NCI-H2107 treated with DMSO at 0.1 percent for 48 hours (cell line): ENCODE measurements at regions not wholly inside any gene's neighbourhood (a gene's known extent, or its start where the extent isn't known, plus 50 kb on each side); places are given as distances from the start of the nearest gene placed in this dataset.
"Not testable (repeated sequence)": the region's sequence is repeated elsewhere in the genome, so short reads cannot be mapped to it uniquely, and the experiment has no call there.

Experiments
- DNase-seq: peaks from one replicate; lab custom pipeline; 2025; ENCODE audit not compliant: unreplicated experiment; lab: John Stamatoyannopoulos, UW

GRCh38 chr3:26058901-26059321, 269.0 kb downstream of the OXSM start:
- DNase-seq, result no peak

DNA sequence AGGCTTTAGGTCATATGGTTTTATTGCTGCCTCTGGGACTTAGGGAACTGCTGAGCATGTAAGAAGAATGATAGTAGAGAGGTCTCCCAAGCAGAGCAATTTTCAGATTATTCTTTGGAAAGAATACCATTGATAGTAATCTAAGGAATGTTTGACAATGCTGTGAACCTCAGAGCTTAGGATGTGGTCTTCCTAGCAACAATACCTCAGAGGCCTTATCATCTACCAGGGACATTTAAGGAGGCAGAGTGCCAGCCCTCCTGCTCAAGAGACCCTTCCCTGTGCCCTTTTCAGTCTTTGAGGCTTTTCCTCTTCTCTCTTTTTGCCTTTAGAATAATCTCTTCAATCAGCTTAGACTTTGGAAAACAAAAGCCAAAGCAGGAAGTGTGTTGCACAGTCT, 272.1 kb downstream of the OXSM start:
- DNase-seq, result no peak

DNA sequence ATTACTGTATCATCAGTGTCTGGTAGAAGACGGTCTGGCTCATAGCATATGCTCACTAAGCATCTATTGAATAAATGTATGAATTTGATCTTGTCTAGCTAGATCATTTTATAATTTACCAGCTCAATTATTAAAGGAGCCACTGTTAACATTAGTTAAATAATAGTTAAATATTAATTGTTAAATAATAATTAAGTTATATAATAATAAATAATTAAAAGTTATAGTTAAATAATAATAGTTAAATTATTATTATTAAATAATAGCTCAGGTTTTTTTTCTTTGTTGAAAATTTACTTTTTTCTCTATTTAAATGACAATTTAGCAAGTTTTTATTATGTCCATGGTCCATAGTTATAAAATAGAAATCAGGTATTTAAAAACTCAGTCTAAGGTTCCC, 274.4 kb downstream of the OXSM start:
- no peak for DNase-seq

GRCh38 chr3:26068890-26069289, 279.0 kb downstream of the OXSM start:
- DNase-seq, result no peak

GRCh38 chr3:26070854-26071253, 281.0 kb downstream of the OXSM start:
- DNase-seq, result no peak

DNA sequence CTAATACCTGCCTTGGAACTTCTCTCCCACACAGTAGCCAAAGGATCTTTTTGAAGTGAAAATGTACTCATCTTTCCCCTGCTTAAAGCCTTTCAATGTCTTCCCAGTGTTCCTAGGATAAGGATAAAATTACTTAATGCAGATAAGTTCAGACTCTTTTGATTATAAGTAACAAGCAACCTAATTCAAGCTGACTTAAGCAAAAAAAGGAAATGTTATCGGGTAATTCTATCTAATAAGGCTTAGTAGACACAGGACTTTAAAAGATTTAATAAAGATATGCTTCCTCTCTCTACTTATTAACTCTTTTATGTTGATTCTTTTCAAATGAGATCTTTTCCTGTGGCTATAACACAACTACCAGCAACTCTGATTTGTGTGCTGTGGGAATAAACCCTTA, 284.2 kb downstream of the OXSM start:
- no peak for DNase-seq

DNA sequence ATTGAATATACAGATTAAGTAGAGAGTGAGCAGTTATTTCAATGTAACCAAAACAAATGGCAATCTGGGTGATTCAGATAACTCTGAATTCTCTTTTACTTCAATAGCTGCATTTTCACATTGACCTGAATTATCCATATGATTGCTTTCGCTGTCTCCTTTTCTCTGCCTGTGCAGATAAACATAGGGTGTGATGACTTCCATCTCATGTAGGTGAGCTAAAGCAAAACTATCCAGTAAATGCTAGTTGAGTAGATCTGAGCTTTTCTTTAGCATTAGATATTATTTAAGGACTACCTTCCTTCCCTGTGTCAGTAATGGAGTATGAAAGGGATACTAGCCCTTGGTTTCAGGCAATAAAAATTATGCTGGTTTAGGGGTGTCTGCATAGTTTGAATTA, 288.6 kb downstream of the OXSM start:
- DNase-seq, result no peak

- no peak for DNase-seq
These were observed 291.3 kb downstream of the OXSM start for GRCh38 chr3:26081166-26081565.

DNA sequence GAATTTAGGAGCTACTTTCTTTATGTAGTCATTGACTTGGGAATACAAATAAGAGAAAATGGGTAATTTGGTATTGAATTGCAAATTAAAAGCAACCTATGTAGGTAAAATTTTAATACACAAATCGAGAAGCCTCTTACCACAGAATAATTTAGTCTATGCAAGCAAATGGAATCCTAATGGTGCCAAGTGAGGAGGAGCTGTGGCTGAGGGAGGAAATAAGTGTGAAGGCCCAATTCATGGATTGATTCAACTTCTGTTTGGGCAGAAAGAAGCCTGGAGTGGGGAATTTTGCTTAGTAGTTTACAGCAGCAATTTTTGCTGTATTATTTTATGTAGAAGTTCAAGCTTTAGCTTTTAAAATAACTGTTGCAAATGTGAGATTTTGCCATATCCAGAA, 291.9 kb downstream of the OXSM start:
- no peak for DNase-seq

DNA sequence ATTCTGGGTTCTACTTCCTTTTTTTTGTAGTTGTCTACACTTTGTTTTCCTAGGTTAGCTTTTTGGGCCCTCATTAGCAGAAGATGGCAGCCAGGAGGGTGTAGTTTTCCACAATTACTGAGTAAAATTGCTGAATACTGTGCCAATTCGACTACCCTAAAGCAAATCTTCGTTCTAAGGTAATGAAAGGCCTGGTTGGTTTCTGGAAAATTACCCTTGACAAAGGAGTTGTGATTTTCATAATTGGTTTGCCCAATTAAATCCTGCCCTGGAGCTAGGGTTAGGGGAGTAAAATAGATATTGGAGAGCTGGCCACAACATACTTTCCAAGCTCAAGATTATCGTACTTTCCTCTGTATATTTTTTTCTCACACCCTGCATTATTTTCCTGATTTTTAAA, 293.0 kb downstream of the OXSM start:
- DNase-seq, result no peak

DNA sequence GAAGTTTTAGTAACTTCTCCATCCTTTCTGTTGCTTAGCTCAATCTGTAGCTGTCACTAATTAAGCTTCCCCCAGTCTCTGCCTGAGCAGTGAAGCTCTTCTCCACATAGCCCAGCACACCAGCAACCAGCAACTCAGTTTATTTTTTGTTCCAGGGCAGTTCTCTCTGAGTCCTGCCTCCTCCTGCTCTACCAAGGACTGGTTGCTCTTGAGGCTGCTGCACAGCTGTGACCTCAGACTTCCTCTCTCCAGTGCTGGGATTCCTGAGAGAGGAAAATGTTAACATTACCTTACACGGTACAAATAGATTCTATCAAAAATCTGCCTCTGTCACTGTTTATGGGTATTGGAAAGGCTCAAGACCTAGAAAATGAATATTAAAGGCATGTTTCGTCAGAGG, 294.7 kb downstream of the OXSM start:
- no peak for DNase-seq

- no peak for DNase-seq
These were observed 297.9 kb downstream of the OXSM start for GRCh38 chr3:26087751-26088150.

- DNase-seq, result no peak
These were observed 299.4 kb downstream of the OXSM start for GRCh38 chr3:26089249-26089648.

DNA sequence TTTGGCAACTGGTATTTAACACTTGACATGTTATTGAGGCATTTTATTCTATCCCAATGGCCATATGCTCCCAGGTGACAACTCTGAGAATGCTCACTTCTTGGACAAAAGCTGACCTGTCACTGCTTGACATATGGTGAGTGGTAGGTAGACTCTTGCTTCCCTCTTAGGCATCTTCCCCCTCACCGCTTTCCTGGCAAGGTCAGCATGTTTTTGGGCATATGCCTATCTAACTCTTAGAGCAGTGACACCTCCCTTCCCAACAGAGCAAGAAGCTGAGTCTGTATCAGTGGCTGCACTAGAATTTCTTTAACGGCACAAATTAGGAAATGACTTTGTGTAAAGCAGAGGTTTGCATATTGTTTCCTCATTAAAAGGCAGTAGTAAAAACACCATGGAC, 300.7 kb downstream of the OXSM start:
- DNase-seq, result no peak

DNA sequence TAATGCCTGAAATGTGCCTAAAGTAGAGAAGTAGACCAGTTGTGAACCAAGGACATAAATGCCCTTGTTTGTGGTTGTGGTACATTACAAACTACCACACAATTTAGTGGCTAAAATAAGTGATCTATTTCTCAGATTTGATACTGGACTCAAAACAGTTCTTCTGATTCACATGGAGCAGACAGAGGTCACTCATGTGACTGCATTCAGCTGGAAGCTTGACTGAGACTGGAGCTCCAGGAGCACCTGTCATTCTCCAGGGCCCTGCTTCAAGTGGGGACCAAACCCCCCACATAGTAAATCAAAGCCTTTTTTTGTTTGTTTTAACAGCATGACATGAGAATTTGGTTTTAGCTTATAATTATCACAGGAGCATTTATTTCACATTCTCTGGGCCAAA, 301.2 kb downstream of the OXSM start:
- no peak for DNase-seq

DNA sequence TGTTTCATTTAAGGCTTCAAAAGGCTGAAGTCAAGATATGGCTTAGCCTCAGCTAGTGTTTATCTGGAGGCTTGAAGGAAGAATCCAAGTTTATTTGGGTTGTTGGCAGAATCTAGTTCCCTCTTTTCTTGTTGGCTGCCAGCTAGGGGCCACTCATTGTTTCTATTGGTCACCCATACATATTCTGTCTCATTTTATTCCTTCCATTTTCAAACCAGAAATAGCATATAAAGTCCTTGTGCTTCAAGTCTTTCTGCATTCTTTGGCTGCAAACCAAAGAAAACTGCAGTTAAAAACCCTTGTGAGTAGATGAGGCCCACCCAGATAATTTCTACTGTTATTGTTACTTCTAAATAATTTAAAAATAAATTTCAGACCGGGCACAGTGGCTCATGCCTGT, 301.7 kb downstream of the OXSM start:
- no peak for DNase-seq

DNA sequence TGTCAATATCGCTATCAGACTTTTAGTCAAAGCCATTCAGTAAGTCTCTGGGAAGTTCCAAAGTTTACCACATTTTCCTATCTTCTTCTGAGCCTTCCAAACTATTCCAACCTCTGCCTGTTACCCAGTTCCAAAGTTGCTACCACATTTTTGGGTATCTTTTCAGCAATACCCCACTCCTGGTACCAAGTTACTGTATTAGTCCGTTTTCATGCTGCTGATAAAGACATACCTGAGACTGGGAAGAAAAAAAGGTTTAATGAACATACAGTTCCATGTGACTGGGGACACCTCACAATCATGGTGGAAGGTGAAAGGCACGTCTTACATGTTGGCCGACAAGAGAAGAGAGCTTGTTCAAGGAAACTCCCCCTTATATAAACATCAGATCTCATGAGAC, 307.2 kb downstream of the OXSM start:
- not testable (repeated sequence) for DNase-seq

- no peak for DNase-seq
These were observed 309.8 kb downstream of the OXSM start for GRCh38 chr3:26099692-26100091.

GRCh38 chr3:26100176-26100575, 310.3 kb downstream of the OXSM start:
- DNase-seq, result no peak

- no peak for DNase-seq
These were observed 312.5 kb downstream of the OXSM start for GRCh38 chr3:26102376-26102775.

DNA sequence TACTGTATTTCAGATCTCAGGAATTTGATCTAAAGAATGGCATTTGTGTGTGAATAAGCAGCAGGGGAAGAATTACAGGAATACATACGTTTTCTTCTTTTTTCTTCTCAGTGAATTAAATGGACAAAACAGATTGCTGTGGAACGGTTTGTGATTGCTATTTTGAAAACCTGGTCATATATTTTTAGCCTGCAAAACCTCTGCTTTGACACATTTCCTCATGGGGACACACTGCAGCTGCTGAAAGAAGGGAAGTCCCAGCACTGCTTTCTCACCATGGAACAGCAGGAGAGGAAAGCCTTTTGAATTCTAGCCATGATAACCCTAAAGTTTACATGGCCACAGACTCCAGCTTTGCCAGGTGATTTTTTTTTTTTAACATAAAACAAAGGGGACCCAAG, 315.0 kb downstream of the OXSM start:
- no peak for DNase-seq

GRCh38 chr3:26105261-26105660, 315.4 kb downstream of the OXSM start:
- no peak for DNase-seq

DNA sequence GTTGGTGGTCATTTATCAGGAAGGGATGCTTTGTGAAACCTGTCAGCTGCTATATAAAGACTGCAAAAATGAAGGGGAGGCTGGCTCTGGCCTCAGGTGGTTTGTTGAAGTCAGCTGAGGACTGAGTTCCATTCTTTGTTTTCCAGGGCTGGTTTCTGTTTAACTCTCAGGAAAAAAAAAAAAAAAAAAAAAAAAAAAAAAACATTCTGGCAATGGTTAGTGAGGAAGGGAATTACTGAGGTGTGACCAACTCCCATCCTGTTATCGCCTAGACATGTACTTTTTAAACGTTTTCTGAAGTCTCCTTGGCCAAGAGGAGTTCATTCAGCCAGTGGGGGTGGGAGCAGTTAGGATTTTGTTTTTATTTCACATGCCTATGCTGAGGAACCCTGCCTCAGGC, 316.3 kb downstream of the OXSM start:
- DNase-seq, result no peak

DNA sequence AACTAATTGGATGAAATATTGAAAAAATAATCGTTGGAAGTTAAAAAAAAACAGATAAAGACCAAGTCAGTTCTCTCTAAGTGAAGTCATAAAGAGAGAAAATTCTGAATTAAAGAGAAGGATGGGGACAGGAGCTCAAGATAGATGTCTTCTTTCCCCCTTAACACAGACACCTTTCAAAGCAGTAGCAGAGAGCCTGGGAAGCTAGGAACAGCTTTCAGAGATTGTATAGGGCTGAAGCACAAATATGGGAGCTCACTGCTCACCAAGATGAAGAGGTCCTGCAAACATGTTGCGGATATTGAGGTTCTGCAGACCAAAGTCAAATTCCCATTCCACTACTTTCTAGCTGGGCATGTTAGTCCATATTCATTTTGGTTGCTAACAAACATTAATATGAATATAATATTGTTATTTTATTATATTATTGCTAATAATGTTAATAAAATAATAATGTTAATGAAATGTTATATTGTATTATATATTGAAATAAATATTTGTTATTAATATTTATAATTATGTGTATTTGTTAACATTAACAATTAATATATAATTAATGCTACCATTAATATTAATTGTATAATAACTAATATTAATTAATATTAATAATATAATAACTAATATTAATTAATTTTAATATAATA, 319.1 kb downstream of the OXSM start:
- DNase-seq, result no peak
